Parathyroid adenoma (tissue), 2 donors: ENCODE measurements at regions not wholly inside any gene's neighbourhood (a gene's known extent, or its start where the extent isn't known, plus 50 kb on each side); places are given as distances from the start of the nearest gene placed in this dataset.

Experiments used
- H2AFZ ChIP-seq: fragments of 300-600 bp; sonication (generic); one replicate; pipeline ENCODE4 v1.7.0; 2017; ENCODE audit warnings: antibody characterized with exemption, mild to moderate bottlenecking
- H3K27ac ChIP-seq: fragments of 300-600 bp; sonication (generic); one replicate; pipeline ENCODE4 v1.7.0; 2017
- H3K27me3 ChIP-seq: fragments of 300-600 bp; sonication (generic); one replicate; pipeline ENCODE4 v1.7.0; 2017; ENCODE audit warnings: low read length; ENCODE audit not compliant: control insufficient read depth, insufficient read depth
- H3K36me3 ChIP-seq: fragments of 300-600 bp; sonication (generic); one replicate; pipeline ENCODE4 v1.7.0; 2017; ENCODE audit warnings: low read length; ENCODE audit not compliant: control insufficient read depth, insufficient read depth
- H3K4me1 ChIP-seq: fragments of 300-600 bp; sonication (generic); one replicate; pipeline ENCODE4 v1.7.0; 2017; ENCODE audit warnings: control low read depth
- H3K4me2 ChIP-seq: fragments of 300-600 bp; sonication (generic); one replicate; pipeline ENCODE4 v1.7.0; 2017; ENCODE audit warnings: low read length
- H3K4me3 ChIP-seq: fragments of 300-600 bp; sonication (generic); one replicate; pipeline ENCODE4 v1.7.0; 2017; ENCODE audit warnings: low read depth, low read length
- H3K79me2 ChIP-seq: fragments of 300-600 bp; sonication (generic); one replicate; pipeline ENCODE4 v1.7.0; 2017; ENCODE audit warnings: control low read depth
- H3K9ac ChIP-seq: fragments of 300-600 bp; sonication (generic); one replicate; pipeline ENCODE4 v1.7.0; 2017; ENCODE audit warnings: mild to moderate bottlenecking
- H3K9me3 ChIP-seq: fragments of 300-600 bp; sonication (generic); one replicate; pipeline ENCODE4 v1.7.0; 2017; ENCODE audit warnings: low read length; ENCODE audit not compliant: control insufficient read depth
- TF ChIP-seq, protein P1 (sequence below): fragments of 300-600 bp; sonication (generic); IDR thresholded peaks from one replicate; pipeline ENCODE4 v1.7.0; 2017; ENCODE audit warnings: antibody characterized with exemption, mild to moderate bottlenecking
- donor health status: primary hyperparathyroidism.

DNA sequence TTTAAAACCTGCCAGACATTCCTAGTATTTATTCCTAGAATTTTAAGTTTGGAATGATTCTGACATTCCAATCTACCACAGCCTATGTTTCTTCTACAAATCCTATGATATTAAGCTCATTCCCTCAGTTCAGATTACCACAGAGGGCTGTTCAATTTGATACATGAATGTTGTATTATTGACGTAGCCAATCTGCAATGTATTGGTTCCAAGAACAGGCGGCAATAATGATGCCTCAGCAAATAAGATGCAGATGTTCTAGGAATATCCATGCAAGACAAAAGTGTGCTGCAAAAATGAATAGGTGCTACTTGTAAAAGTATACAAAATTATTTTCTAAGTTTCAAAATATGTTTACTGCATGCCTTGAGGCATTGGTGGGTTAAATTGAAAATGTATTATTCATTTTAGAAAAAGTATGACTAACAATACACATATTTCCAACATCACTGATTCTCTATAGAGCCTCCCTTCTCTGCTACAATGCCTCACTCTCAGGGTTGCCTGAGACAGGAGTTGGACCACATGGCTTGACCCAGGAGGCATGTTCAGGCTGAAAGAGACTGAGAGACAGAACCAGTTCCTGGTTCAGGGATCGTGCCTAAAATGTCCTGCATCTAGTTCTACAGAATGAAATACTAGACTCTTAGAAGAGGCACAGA is 94.1 kb upstream of the CREB5 start:
- Histone ChIP-seq H3K4me1 (no peaks in the 10 kb centered on the region), H3K4me2 (no peak overlapping the region), H3K36me3 (no peaks in the 10 kb centered on the region), H3K27ac (no peak overlapping the region), H3K9me3 (no peaks in the 10 kb centered on the region), H3K9ac (no peak overlapping the region), H3K79me2 (no peaks in the 10 kb centered on the region), H3K4me3 (no peak overlapping the region), H2AFZ (no peak overlapping the region), H3K27me3 (no peaks in the 10 kb centered on the region)
- TF ChIP-seq, protein P1, sequence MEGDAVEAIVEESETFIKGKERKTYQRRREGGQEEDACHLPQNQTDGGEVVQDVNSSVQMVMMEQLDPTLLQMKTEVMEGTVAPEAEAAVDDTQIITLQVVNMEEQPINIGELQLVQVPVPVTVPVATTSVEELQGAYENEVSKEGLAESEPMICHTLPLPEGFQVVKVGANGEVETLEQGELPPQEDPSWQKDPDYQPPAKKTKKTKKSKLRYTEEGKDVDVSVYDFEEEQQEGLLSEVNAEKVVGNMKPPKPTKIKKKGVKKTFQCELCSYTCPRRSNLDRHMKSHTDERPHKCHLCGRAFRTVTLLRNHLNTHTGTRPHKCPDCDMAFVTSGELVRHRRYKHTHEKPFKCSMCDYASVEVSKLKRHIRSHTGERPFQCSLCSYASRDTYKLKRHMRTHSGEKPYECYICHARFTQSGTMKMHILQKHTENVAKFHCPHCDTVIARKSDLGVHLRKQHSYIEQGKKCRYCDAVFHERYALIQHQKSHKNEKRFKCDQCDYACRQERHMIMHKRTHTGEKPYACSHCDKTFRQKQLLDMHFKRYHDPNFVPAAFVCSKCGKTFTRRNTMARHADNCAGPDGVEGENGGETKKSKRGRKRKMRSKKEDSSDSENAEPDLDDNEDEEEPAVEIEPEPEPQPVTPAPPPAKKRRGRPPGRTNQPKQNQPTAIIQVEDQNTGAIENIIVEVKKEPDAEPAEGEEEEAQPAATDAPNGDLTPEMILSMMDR, result no peak

DNA sequence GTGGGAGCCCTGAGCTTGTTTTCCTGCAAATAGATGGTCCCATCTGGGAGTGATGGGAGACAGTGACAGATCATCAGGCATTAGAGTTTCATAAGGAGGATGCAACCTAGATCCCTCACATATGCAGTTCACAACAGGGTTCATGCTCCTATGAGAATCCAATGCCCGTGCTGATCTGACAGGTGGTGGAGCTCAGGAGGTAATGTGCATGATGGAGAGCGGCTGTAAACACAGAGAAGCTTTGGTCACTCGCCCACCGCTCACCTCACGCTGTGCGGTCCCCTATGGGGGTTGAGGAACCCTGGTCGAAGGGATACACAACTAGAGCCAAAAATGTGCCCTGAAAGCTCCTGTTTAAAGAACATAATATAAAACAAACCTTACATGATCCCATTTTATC is 88.5 kb upstream of the CREB5 start:
- Histone ChIP-seq H3K9me3 (no peaks in the 10 kb centered on the region), H3K4me1 (no peaks in the 10 kb centered on the region), H3K36me3 (no peaks in the 10 kb centered on the region), H3K79me2 (no peaks in the 10 kb centered on the region), H3K27ac (no peak overlapping the region), H2AFZ (no peak overlapping the region), H3K4me3 (no peak overlapping the region), H3K9ac (no peak overlapping the region), H3K27me3 (no peaks in the 10 kb centered on the region), H3K4me2 (no peak overlapping the region)
- TF ChIP-seq, protein P1, result no peak

GRCh38 chr7:28328146-28328545 is 84.2 kb upstream of the CREB5 start:
- Histone ChIP-seq H3K79me2 (no peaks in the 10 kb centered on the region), H3K9me3 (no peaks in the 10 kb centered on the region), H3K4me1 (no peaks in the 10 kb centered on the region), H3K27me3 (no peaks in the 10 kb centered on the region), H3K27ac (no peak overlapping the region), H3K4me3 (no peak overlapping the region), H2AFZ (no peak overlapping the region), H3K36me3 (no peaks in the 10 kb centered on the region), H3K4me2 (no peak overlapping the region), H3K9ac (no peak overlapping the region)
- TF ChIP-seq, protein P1, result no peak

- H3K4me2 ChIP-seq, result no peak overlapping the region
- H3K9me3 ChIP-seq, result no peaks in the 10 kb centered on the region
- H3K4me3 ChIP-seq, result no peak overlapping the region
- no peaks in the 10 kb centered on the region for H3K4me1 ChIP-seq
- H3K79me2 ChIP-seq, result no peaks in the 10 kb centered on the region
- H3K27me3 ChIP-seq, result no peaks in the 10 kb centered on the region
- H3K27ac ChIP-seq, result no peak overlapping the region
- no peak overlapping the region for H2AFZ ChIP-seq
- TF ChIP-seq, protein P1, result no peak
- no peak overlapping the region for H3K9ac ChIP-seq
- no peaks in the 10 kb centered on the region for H3K36me3 ChIP-seq
Observed at GRCh38 chr7:28328822-28329660, 83.3 kb upstream of the CREB5 start.
